ENCODE measurements at regions not wholly inside any gene's neighbourhood (a gene's known extent, or its start where the extent isn't known, plus 50 kb on each side); places are given as distances from the start of the nearest gene placed in this dataset.
A peak's percentile ranks its signal among the peaks of the same experiment; 100 is the strongest.

DNA sequence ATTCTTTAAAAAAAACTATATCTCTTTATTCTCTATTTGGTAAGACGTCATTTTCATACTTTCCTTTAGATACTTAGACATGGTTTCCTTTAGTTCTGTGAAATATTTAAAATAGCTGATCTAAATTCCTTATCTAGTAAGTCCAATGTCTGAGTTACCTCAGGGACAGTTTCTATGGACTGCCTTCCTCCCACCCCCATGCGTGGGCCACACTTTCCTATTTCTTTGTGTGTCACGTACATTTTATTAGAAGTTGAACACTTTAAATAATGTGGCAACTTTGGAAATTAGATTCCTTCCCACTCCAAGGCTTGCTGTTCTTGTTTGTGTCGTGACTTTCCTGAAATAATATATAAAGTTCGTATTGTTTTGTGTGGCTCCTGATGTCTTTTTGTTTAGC lies 260.7 kb downstream of the EDEM1 start:
- whole genome bisulfite sequencing (ENCODE audit: insufficient coverage), result no CpG with 5 or more reads among the region's 5 CpGs
- no peak overlapping the region for H3K4me3 ChIP-seq (ENCODE audit: low read depth, low read length)
- H3K27me3 ChIP-seq (ENCODE audit: control insufficient read depth, insufficient read depth, low read length), result no peaks in the 10 kb centered on the region
- H3K4me1 ChIP-seq (ENCODE audit: control insufficient read depth, insufficient read depth, low read length), result no peaks in the 10 kb centered on the region
- no peak for DNase-seq (ENCODE audit: low read depth in 4 of 6, low spot score in 6 of 6)
- no peaks in the 10 kb centered on the region for H3K36me3 ChIP-seq (ENCODE audit: control insufficient read depth, insufficient read depth, low read length)
- peaks cover 4% of the 10 kb centered on the region for H3K9me3 ChIP-seq (ENCODE audit: control insufficient read depth, insufficient read depth, low read length)
- no peak overlapping the region for H3K27ac ChIP-seq (ENCODE audit: low read depth, low read length)

DNA sequence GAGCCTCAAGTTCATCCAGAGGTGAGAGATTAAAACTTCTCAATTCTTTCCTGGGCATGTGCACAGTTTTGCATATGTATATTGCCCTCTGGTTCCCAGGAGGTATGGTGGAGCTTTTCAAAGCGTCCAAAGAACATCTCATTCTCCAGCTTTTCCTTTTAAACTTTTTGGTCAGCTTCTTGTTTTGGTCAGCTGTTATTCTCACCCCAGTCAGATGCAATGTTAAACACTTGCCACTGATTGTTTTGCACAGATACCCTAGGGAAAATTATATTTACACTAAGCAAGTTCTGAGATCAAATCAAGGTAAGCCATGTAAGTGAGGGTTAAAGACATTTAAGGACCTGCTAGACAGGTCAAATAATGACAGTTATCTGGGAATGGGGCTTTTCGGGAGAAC lies 261.3 kb downstream of the EDEM1 start:
- Histone ChIP-seq H3K27me3 (ENCODE audit: control insufficient read depth, insufficient read depth, low read length) (no peaks in the 10 kb centered on the region), H3K36me3 (ENCODE audit: control insufficient read depth, insufficient read depth, low read length) (no peaks in the 10 kb centered on the region), H3K9me3 (ENCODE audit: control insufficient read depth, insufficient read depth, low read length) (peaks cover 4% of the 10 kb centered on the region), H3K27ac (ENCODE audit: low read depth, low read length) (no peak overlapping the region), H3K4me3 (ENCODE audit: low read depth, low read length) (no peak overlapping the region), H3K4me1 (ENCODE audit: control insufficient read depth, insufficient read depth, low read length) (no peaks in the 10 kb centered on the region)
- 100% methylated on average over 1 of the region's 2 CpGs for WGBS (ENCODE audit: insufficient coverage)
- no peak for DNase-seq (ENCODE audit: low read depth in 4 of 6, low spot score in 6 of 6)

DNA sequence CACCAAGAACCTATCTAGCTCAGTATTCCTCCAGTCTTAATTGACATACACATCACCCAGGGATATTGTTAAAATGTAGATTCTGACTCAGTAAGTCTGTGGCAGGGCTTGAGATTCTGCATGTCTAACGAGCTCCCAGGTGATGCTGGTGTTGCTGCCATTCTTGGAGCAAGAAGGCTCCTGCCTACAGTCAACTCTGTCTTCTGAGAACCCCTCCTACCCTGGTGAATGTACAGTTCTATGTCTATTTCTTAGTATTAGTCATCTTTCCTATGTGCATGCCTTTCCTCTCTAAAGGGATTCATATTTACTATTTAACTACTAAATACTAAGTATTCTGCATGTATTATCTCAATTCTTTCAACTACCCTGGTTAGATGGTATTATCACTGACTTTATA lies 268.7 kb downstream of the EDEM1 start:
- no CpG with 5 or more reads among the region's 1 CpG for WGBS (ENCODE audit: insufficient coverage)
- Histone ChIP-seq H3K9me3 (ENCODE audit: control insufficient read depth, insufficient read depth, low read length) (no peaks in the 10 kb centered on the region), H3K27me3 (ENCODE audit: control insufficient read depth, insufficient read depth, low read length) (no peaks in the 10 kb centered on the region), H3K4me3 (ENCODE audit: low read depth, low read length) (no peak overlapping the region), H3K4me1 (ENCODE audit: control insufficient read depth, insufficient read depth, low read length) (no peaks in the 10 kb centered on the region), H3K27ac (ENCODE audit: low read depth, low read length) (no peak overlapping the region), H3K36me3 (ENCODE audit: control insufficient read depth, insufficient read depth, low read length) (no peaks in the 10 kb centered on the region)
- DNase-seq (ENCODE audit: low read depth in 4 of 6, low spot score in 6 of 6), result no peak

DNA sequence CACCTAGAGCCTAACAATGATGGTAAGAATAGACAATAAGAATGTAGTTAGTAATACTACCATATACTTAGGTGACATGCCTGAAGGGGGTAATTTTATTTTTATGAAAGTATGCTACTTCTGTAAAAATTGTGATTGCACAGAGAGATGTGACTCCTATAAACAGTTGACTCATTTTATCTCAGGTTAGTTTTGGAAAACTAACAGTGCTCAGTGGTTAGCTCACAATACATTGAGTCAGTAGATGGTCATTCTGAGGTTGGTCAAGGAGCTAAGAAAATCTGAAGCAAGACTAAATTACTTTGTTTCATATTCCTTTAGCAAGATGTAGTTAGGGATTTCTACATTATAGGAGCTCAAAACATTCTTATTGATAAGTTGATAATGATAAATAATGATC lies 271.0 kb downstream of the EDEM1 start:
- no peaks in the 10 kb centered on the region for H3K9me3 ChIP-seq (ENCODE audit: control insufficient read depth, insufficient read depth, low read length)
- no peak for DNase-seq (ENCODE audit: low read depth in 4 of 6, low spot score in 6 of 6)
- H3K4me1 ChIP-seq (ENCODE audit: control insufficient read depth, insufficient read depth, low read length), result no peaks in the 10 kb centered on the region
- no peaks in the 10 kb centered on the region for H3K36me3 ChIP-seq (ENCODE audit: control insufficient read depth, insufficient read depth, low read length)
- H3K27me3 ChIP-seq (ENCODE audit: control insufficient read depth, insufficient read depth, low read length), result no peaks in the 10 kb centered on the region
- no peak overlapping the region for H3K27ac ChIP-seq (ENCODE audit: low read depth, low read length)
- H3K4me3 ChIP-seq (ENCODE audit: low read depth, low read length), result no peak overlapping the region

DNA sequence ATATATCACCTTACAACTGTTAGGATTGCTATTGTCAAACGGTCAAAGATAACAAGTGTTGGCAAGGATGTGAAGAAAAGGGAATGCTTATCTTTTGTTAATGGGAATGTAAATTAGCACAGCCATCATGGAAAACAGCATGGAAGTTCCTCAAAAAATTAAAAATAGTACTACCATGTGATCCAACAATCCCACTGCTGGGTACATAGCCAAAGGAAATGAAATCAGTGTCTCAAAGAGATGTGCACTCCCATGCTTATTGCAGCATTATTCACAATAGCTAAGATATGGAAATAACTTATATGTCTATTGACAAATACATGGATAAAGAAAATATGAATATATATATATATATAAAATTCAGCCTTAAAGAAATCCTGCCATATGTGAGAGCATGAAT lies 274.6 kb downstream of the EDEM1 start:
- Histone ChIP-seq H3K36me3 (ENCODE audit: control insufficient read depth, insufficient read depth, low read length) (no peaks in the 10 kb centered on the region), H3K27ac (ENCODE audit: low read depth, low read length) (no peak overlapping the region), H3K9me3 (ENCODE audit: control insufficient read depth, insufficient read depth, low read length) (no peaks in the 10 kb centered on the region), H3K4me3 (ENCODE audit: low read depth, low read length) (no peak overlapping the region), H3K27me3 (ENCODE audit: control insufficient read depth, insufficient read depth, low read length) (no peaks in the 10 kb centered on the region), H3K4me1 (ENCODE audit: control insufficient read depth, insufficient read depth, low read length) (no peaks in the 10 kb centered on the region)
- DNase-seq (ENCODE audit: low read depth in 4 of 6, low spot score in 6 of 6), result peak in 1 of 6 donors; percentile 10
- no CpG with 5 or more reads among the region's 1 CpG for WGBS (ENCODE audit: insufficient coverage)

DNA sequence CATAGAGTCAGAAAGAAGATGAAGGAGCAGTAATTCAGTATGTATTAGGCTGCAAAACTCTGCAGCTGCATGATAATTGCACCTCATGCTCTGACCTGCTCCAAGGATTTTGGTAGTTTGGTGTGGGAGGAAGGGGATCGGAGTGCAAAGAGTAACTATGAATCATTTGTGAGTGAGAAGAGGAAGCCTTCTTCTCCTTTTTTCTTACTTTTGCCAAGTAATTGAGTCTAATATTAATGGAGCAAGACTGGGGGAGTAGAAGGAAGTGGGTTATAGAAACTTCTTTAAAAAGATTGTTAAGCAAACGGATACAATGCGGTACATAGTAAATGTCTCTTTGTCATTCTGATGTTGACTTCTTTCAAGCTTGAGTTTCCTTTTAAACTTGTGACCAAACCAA lies 276.5 kb downstream of the EDEM1 start:
- no peaks in the 10 kb centered on the region for H3K4me1 ChIP-seq (ENCODE audit: control insufficient read depth, insufficient read depth, low read length)
- H3K27ac ChIP-seq (ENCODE audit: low read depth, low read length), result no peak overlapping the region
- H3K27me3 ChIP-seq (ENCODE audit: control insufficient read depth, insufficient read depth, low read length), result no peaks in the 10 kb centered on the region
- DNase-seq (ENCODE audit: low read depth in 4 of 6, low spot score in 6 of 6), result no peak
- WGBS (ENCODE audit: insufficient coverage), result no CpG with 5 or more reads among the region's 3 CpGs
- no peak overlapping the region for H3K4me3 ChIP-seq (ENCODE audit: low read depth, low read length)
- H3K36me3 ChIP-seq (ENCODE audit: control insufficient read depth, insufficient read depth, low read length), result no peaks in the 10 kb centered on the region
- H3K9me3 ChIP-seq (ENCODE audit: control insufficient read depth, insufficient read depth, low read length), result no peaks in the 10 kb centered on the region

DNA sequence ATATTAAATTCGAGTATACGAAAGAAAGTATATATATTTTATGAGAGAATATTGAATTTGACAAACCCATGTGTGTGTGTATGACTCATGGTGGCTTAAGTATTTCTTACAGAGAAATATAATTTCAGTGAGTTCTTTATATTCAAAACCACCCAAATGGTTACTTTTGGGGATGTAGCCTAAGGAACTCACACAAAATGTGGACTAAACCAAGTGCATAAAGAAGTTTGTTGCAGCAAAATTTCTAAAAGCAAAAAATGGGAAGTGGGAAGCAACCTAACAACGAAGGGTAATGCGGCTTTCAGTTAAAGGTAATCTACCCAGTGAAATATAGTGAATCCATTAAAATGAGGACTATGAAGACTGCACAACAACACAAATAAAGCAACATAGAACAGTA lies 277.1 kb downstream of the EDEM1 start:
- Histone ChIP-seq H3K27me3 (ENCODE audit: control insufficient read depth, insufficient read depth, low read length) (no peaks in the 10 kb centered on the region), H3K4me3 (ENCODE audit: low read depth, low read length) (no peak overlapping the region), H3K9me3 (ENCODE audit: control insufficient read depth, insufficient read depth, low read length) (no peaks in the 10 kb centered on the region), H3K4me1 (ENCODE audit: control insufficient read depth, insufficient read depth, low read length) (no peaks in the 10 kb centered on the region), H3K27ac (ENCODE audit: low read depth, low read length) (no peak overlapping the region), H3K36me3 (ENCODE audit: control insufficient read depth, insufficient read depth, low read length) (no peaks in the 10 kb centered on the region)
- DNase-seq (ENCODE audit: low read depth in 4 of 6, low spot score in 6 of 6), result no peak
- WGBS (ENCODE audit: insufficient coverage), result no CpG with 5 or more reads among the region's 4 CpGs

DNA sequence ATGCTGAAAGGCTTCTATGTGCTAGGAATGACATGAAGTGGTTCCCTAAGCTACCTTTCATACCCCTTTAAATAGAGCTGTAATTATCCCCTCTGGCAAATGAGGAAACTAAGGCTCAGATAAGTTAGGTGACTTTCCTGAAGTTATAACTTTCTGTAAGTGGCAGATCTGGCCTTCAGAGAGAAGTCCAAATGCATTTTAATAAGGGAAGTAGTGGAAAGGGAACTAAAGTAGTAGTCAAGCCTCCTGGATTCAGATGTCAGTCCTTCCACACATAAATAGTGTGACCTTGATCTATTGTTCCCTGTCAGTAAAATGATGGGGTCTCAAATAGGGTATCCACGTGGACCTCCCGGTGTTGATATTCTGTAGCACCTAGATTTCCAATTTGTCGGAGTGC lies 277.7 kb downstream of the EDEM1 start:
- Histone ChIP-seq H3K36me3 (ENCODE audit: control insufficient read depth, insufficient read depth, low read length) (no peaks in the 10 kb centered on the region), H3K9me3 (ENCODE audit: control insufficient read depth, insufficient read depth, low read length) (no peaks in the 10 kb centered on the region), H3K4me3 (ENCODE audit: low read depth, low read length) (no peak overlapping the region), H3K4me1 (ENCODE audit: control insufficient read depth, insufficient read depth, low read length) (no peaks in the 10 kb centered on the region), H3K27ac (ENCODE audit: low read depth, low read length) (no peak overlapping the region), H3K27me3 (ENCODE audit: control insufficient read depth, insufficient read depth, low read length) (no peaks in the 10 kb centered on the region)
- no peak for DNase-seq (ENCODE audit: low read depth in 4 of 6, low spot score in 6 of 6)
- no CpG with 5 or more reads among the region's 3 CpGs for WGBS (ENCODE audit: insufficient coverage)

DNA sequence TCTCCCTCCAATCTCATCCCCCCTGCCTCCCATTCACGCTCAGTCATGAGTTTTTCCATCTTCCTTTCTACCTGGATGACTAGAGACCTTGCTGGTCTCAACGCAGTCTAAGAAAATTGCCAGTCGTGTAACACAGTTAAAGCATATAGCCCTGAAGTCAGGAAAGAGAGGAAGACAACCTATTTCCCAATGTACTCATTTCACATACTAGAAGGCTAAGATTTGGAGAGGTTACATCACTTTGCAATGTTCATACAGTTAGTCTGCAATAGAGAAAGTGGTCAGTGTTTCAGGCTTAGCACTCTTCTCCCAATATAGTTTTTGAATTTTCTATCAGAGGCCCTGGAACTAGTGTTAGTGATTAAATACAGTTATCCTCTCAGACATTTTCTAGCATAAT lies 278.6 kb downstream of the EDEM1 start:
- no peaks in the 10 kb centered on the region for H3K4me1 ChIP-seq (ENCODE audit: control insufficient read depth, insufficient read depth, low read length)
- H3K36me3 ChIP-seq (ENCODE audit: control insufficient read depth, insufficient read depth, low read length), result no peaks in the 10 kb centered on the region
- no peak overlapping the region for H3K27ac ChIP-seq (ENCODE audit: low read depth, low read length)
- no peak overlapping the region for H3K4me3 ChIP-seq (ENCODE audit: low read depth, low read length)
- no peaks in the 10 kb centered on the region for H3K27me3 ChIP-seq (ENCODE audit: control insufficient read depth, insufficient read depth, low read length)
- WGBS (ENCODE audit: insufficient coverage), result no CpG with 5 or more reads among the region's 3 CpGs
- DNase-seq (ENCODE audit: low read depth in 4 of 6, low spot score in 6 of 6), result no peak
- H3K9me3 ChIP-seq (ENCODE audit: control insufficient read depth, insufficient read depth, low read length), result no peaks in the 10 kb centered on the region

DNA sequence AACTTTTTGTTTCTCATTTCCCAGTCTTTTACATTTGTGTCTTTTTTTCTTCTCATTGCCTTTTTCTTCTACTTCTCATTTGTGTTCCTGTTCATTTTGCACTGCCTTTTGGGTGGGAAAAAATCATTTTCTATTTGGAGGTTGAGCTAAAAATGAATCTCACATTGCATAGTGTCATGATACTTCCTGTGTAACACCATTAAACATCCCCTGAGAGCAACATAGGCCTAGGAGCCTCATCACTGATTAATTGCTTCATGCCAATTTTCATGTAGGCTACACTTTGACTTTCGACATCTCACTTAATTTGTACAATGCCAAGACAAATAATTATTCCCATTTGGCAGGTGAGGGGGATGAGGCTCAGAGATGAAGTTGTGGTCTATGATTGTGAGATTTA lies 279.2 kb downstream of the EDEM1 start:
- H3K27me3 ChIP-seq (ENCODE audit: control insufficient read depth, insufficient read depth, low read length), result no peaks in the 10 kb centered on the region
- no peaks in the 10 kb centered on the region for H3K36me3 ChIP-seq (ENCODE audit: control insufficient read depth, insufficient read depth, low read length)
- H3K4me1 ChIP-seq (ENCODE audit: control insufficient read depth, insufficient read depth, low read length), result no peaks in the 10 kb centered on the region
- no peak overlapping the region for H3K27ac ChIP-seq (ENCODE audit: low read depth, low read length)
- H3K9me3 ChIP-seq (ENCODE audit: control insufficient read depth, insufficient read depth, low read length), result no peaks in the 10 kb centered on the region
- no peak overlapping the region for H3K4me3 ChIP-seq (ENCODE audit: low read depth, low read length)
- DNase-seq (ENCODE audit: low read depth in 4 of 6, low spot score in 6 of 6), result no peak
- no CpG with 5 or more reads among the region's 1 CpG for WGBS (ENCODE audit: insufficient coverage)

DNA sequence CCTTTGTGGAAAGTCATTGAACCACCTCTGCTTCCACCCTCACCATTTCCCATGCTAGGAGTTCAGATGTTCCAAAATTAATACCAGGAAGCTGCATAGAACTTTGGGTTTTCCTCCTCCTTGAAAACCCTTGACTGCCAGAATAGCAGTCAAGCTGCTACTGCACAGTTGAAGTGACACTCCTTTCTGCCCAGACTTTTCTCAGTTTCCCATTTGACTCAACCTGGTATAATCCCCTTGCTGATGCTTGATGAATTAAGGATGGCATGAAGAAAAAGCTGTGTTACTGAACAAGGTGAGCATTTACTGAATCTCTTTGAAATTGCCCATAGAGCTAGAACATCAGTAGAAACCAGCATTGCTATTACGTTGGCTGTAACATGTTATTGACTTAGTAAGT lies 286.0 kb downstream of the EDEM1 start:
- no CpG with 5 or more reads among the region's 1 CpG for WGBS (ENCODE audit: insufficient coverage)
- Histone ChIP-seq H3K9me3 (ENCODE audit: control insufficient read depth, insufficient read depth, low read length) (no peaks in the 10 kb centered on the region), H3K36me3 (ENCODE audit: control insufficient read depth, insufficient read depth, low read length) (no peaks in the 10 kb centered on the region), H3K4me3 (ENCODE audit: low read depth, low read length) (no peak overlapping the region), H3K27me3 (ENCODE audit: control insufficient read depth, insufficient read depth, low read length) (no peaks in the 10 kb centered on the region), H3K4me1 (ENCODE audit: control insufficient read depth, insufficient read depth, low read length) (no peaks in the 10 kb centered on the region), H3K27ac (ENCODE audit: low read depth, low read length) (no peak overlapping the region)
- DNase-seq (ENCODE audit: low read depth in 4 of 6, low spot score in 6 of 6), result no peak
